Stimulated activated CD8-positive, alpha-beta memory T cell treated with anti-CD3 and anti-CD28 coated beads, Interleukin-4, amount 100 ng/mL, for 4 hours (primary cell): ENCODE measurements at regions not wholly inside any gene's neighbourhood (a gene's known extent, or its start where the extent isn't known, plus 50 kb on each side); places are given as distances from the start of the nearest gene placed in this dataset.

Source experiments
- DNase-seq, 2 donors: peaks; one replicate each; pipeline ENCODE4 v3.0.0-alpha.2; 2020; ENCODE audit warnings: low read depth in 2 of 2, low spot score in 1 of 2

DNA sequence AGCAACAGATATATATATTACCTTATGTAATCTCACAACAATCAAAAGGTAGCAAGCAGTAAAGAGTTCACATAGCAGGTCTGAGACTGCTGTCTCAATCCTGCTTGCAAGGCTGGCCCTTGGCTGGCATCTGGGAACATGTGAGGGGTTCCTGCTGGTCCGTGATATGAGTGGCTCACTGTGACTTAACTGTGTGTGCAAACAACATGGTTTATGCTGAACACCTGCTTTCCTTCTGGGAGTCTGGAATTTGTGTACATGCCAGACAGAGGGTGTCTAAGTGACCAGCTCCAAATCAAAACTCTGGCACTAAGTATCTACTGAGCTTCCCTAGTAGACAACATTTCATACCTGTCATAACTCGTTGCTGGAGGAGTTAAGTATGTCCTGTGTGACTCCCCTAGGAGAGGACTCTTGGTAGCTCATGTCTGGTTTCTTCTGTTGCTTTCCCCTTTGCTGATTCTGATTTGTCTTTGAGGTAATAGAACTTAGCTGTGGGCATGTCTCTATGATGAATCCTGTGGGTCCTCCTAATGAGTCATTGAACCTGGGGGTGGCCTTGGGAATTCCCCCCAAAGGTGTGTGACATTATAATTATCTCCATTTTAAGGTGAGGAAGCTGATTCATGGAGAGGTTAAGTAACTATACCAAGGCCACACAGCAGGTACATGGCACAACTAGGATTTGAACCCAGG is 131.6 kb upstream of the NEDD9 start:
- peak; percentile 45 to 54 for DNase-seq

DNA sequence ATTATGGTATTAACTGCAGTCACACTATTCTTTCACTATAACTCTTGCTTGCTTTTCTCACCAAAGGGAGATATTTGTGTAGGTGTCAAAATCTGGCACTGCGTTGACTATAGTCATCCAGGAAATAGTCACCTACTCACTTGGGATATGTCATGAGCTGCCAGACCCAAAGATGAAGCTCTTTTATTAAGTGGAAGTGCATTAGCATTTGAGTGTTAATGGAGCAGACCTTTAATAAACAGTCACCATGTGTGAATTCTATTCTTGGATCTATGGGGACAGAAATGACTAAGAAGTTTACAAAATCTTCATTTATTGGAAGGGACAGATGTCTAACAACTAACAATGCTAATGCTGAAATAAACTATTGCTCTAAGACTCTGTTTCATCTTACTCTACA is 130.1 kb upstream of the NEDD9 start:
- no peak for DNase-seq

DNA sequence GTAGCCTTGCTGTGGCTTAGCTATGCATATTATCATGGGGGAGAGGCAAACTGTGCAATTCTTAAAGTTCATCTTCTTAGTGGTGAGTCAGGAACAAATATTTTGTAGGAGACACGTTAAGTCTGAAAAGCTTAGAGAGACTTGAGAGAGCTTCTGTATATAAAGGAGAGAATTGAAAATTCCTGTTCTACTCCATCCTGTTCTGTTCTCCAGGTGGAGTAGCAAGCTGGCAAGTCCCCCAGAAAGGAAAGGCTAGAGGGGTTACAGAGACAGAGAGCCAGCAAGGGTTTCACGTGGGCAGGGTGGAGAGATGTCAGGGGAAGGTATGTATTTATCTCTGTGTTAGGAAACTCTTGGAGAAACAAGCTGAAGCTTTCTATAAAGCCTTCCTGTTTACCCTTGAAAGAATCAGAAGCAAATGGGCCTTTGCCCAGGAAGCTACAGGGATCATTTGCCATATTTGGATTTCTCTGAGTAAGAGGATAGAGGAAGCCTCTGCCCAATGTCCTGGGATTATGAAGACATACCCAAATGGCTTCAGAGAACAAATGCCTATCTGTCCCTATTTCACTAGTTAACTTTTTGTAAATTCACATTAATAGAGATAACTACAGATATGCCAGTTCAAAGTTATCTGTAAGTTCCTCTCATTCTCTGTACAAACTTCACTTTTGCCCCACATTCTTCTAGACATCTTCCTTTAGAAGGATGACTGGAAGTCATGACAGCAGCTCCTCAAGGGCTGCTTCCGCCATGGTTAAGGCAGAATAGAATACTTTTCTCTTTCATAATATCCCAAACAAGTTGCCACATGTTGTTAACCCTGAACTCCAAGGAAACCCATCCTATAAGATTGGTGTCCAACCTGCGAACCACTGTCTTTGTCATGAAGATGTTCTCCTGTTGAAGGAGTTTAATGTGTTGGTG is 126.7 kb upstream of the NEDD9 start:
- no peak for DNase-seq

DNA sequence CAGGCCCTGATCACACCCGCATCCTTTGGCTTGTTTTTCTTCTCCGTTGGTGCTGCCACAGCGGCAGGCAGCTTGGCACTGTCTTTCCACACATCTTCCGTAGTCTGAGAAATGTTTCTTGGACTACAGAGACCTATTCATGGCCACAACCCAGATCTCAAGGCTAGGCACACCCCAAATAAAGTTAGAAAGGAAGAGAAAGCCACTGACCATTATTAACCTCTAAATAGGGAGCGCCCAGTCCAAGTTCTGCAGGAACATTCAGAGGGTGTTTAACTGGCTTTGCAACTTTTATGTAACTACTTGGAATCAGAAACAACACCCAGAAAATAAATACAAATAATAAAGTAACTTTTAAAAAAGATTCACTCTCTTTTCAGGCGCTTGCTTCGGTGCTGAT is 124.8 kb upstream of the NEDD9 start:
- no peak for DNase-seq

DNA sequence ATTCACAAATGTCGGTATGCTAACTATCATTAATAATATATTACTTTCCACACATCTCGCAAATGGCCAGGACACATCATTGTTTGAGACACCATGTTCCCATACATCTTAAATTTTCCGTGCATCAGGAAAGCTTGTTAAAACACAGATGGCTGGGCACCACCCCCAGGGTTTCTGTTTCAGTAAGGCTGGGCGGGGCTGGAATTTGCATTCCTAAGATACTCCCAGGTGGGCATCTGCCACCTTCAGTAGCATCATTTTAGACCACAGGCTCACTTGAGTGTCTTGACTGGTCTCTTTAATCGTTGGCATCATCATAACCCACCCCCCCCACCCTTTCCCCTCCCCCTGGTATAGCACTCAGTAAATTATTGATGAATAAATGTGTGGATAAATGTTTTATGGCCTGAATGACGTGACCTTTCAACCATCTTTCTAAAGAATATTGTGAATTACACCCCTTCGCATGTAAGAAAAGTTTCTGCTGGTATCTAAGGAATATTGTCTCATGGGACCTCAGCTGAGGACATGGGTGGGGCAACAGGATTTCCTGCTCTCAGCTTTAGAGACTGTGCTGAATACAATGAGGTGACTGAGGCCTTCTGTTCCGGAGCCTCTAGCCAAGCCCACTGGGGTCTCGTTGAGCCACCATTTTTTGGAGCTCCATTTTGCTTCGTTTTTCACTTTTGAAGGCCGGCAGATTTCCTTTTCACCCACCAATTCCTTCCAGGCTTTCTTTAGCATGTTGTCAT is 124.1 kb upstream of the NEDD9 start:
- DNase-seq = no peak

DNA sequence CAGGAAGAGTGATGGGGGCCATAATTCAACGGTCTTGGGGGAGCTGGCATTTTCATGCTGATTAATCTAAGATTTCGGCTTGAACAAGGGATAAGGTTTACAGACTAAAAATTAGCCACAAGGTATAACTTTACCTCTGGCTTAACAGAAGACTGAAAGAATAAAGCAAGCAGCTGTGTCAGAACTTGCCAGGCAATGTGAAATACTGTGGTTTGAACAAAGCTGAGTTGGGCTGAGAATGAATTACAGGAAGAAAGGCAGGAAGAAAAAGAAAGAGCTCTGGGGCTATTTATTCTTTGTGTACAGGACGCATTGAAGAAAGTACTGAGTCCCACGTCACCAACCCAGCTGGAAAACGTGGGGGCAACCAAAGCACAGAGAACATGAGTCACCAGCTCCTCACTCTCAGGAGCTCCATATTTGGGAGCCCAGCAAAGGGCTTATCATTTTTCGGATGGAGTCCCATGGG is 121.5 kb upstream of the NEDD9 start:
- DNase-seq = peak; percentile 43 to 49

DNA sequence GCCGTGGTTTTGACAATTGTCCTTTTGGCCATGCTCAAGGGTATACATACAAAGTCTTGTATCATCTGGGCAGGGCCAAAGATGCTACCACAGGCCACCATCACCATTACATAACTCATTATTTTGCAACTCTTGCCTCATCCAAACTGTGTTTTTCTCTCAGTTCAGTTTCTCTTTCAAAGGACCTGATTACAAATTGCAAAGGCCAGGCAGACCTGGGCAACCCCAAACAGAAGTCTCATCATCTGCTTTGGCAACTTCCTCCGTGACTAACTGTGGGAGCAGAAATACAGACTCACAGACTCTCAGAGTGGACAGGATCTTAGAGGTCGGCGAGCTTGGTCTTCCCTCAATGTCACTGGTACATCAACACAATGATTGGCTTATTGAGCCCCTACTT is 117.8 kb upstream of the NEDD9 start:
- DNase-seq = no peak

DNA sequence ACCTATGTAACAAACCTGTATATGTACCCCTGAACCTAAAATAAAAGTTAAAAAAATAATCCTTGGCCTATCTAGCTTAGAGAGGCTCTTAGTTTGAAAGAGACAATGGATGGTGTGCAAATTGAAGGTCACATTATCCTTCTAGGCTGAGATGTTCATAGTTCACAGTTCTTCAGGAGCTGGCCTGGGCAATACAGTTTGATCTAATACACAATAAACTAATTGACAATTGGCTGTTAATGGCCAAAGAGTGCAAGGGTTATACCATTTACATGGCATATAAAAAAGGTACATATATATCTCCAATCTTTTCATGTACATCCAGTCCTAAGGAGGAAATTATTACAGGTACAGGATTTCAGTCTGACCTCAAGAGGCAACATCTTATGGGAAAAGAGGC is 117.4 kb upstream of the NEDD9 start:
- DNase-seq = no peak

DNA sequence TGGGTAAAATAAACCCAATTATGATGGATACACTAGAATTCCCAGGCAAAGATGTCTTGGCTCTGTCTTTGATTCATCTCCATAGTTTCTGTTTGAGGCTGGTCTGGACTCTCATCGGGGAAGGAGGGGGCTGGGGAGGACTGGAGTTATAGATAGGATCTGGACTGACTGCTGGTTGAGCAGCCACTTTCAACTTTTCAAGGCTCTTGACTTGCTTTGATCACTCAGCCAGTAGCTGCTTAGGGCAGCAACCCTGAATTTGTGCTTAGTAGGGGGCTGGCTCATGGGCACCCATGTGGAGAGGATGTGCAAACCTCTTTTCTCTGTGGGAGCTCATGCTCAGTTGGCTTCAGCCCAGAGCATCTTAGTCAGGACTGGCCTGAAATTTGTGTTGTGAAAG is 114.0 kb upstream of the NEDD9 start:
- DNase-seq = no peak

DNA sequence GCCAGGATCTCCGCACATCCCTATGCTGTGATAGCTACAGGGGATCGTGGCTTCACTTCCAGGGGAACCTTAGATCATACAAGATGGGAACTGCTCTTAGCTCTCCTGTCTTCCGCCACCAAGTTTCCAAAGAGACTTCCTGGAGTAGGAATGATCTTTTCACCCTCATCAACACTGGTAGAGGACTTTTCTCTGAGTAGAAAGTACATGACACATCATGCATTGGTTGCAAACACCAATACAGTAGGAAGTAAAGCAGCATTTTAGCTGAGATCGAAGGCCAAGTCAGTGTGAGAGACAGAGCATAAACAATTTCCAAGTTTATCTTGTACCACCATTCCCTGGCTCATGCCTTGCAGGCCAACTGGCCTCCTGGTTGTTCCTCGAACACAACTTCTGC is 113.1 kb upstream of the NEDD9 start:
- no peak for DNase-seq

DNA sequence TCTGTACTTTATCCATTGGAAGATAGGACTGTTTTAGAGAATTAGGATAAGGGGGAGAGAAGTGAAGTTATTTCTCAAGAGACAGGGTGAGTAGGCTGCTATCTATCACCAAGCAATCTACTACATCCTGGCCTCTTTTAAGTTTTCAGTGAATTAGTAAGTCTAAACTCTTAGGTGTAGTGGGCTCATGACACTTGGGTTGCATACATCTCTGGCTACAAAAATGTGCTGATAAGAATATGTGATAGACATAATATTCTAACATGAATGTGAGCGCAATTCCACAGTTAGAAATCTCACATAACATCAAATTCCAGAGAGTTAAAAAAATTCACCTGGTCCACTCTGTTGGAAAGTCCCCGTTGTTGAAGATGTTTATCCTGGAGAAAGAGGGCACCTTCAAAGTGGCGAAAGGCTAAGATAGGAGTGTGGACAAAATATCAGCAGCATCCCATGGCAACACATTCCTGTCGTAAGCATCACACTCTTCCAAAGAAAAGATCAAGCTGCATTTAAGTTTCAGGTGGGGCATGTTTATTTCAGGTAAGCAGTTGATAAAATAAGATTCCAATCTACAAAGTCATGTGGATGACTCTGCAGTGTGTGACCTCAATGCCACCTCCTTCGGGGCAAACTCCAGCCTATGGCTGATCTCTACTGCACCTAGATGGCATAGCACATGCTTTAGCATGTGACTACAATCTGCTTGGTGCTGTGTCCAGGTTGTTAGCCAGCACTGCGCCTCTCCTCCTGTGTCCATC is 111.7 kb upstream of the NEDD9 start:
- DNase-seq = no peak

DNA sequence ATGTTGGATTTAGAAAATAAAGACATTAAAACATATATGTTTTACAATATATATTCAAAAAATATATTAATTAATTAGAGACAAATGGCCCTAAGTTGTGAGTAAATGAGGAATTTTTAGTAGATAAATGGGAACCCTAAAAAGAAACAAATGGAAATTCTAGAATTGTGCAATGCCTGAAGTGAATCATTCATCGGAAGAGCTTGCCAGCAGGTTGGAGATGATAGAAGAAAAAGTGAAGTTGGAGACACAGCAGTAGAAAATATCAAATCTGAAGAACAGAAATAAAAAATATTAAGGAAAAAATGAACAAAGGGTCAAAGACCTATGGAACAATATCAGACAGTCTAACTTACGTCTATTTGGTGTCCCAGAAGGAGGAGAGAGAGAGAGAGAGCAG is 109.4 kb upstream of the NEDD9 start:
- no peak for DNase-seq

DNA sequence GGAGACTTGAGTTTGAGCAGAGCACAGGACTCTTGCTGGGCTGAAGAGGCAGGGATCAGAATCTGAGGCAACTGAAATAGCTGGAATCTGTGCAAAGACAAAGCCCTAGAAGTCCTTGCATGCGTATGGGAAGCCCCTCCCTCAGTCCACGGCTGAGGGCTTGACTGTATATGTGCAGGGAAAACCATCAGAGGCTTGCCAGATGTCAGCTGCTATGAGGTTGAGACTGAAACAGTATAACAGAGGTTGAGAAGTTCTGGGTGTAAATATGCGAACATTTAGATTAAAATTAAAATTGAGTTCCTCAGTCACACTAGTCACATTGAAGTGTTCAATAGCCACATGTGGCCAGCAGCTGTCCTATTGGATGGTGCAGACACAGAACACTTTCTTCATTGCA is 108.8 kb upstream of the NEDD9 start:
- no peak for DNase-seq

DNA sequence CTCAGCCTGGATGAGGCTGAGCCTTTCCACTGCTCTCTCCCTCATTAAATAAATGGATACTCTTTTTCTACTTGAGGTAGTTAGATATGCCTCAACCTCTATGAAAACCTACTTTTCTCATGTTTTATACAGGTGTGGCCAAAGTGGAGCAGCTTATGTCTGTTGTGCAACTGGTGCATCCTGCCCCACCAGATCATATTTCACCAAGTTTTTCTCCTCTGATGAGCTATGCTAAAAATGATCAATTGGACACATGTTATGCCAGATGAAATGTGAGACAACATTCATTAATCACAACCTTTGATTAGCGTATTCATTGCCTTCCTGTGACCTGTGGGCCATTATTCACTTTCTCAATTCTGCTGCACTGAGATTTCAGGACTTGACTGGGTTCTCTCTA is 106.9 kb upstream of the NEDD9 start:
- DNase-seq = no peak

DNA sequence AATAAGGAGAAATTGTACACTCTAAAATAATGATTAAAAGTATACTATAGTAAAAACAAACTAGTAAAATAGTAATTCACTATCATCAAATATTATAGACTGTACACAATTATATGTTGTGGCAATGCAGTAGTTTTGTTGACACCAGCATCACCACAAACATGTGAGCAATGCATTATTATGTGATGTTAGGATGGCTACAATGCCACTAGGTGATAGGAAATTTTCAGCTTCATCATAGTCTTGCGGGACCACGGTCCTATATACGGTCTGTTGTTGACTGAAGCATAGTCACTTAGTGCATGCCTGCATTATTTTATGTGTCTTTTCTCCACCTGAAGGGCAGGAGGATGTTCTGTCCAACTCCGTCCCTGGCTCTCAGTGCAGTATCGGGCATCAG is 104.8 kb upstream of the NEDD9 start:
- DNase-seq = no peak

DNA sequence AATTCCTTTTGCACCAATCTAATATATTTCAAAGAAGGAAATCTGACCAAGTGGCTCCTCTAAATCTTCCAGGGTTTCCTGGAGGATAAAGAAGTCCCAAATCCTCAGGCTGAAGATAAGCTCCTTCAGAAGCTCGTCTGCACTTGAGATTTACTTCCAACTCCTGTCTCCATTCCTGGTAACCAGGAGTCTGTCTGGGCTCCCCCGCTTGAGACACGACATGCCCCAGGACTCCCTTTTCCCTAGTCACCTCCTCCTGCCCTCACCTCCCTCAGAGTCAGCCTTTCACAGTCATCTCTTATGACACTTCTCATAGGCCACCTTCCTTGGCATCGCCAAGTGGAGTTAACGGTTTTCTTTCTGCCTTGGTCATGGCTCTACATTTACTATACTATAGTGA is 103.4 kb upstream of the NEDD9 start:
- DNase-seq = no peak

DNA sequence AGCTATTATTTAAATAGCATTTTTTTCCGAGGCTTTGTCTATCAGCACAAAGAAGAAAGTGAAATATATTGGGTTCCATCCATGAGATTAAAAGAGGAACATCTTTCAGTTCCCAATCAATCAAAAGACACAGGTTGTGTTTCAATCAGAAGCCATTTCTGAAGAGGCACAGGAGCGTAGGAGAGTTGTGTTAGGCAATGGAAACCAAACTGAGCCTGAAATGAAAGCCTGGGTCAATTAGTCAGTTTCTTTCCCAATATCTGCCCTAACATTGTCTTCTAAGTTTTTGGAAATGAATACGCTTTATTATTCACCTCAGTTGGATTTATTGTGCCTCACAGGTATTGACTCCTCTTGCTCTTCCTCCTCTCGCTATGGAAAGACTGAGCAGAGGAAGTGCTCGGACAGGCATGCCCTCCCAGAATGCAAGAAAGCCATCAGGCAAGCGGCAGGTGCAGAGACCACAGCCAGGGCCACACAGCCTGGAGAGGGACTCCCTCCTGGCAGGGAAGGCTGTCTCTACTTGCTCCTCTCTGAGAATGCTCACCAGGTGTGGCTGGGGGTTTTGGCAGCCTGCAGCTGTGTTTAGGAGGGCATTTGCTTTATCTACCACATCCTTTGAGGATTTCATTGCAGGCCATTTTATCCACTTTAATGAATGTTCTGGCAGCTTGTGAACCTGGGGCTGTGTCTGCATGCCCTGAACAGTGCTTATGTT is 100.8 kb upstream of the NEDD9 start:
- DNase-seq = no peak

DNA sequence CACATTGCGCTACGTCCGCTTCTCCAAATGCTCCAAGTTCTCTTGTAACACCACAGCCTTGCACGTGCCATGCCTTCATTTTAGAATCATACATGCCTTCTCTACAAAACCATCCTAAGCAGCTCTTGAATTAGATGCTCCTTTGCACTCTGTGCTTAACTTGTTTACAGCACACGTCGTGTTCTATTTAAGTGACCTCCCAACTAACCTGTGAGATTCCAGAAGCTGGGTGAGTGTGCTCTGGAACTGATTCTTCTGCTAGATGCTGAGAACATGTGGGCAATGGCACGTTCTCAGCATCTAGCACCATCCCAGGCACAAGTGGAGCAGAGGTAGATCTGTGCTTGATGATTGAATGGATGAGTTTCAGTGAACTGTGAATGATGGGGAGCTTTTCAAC is 100.0 kb upstream of the NEDD9 start:
- no peak for DNase-seq

DNA sequence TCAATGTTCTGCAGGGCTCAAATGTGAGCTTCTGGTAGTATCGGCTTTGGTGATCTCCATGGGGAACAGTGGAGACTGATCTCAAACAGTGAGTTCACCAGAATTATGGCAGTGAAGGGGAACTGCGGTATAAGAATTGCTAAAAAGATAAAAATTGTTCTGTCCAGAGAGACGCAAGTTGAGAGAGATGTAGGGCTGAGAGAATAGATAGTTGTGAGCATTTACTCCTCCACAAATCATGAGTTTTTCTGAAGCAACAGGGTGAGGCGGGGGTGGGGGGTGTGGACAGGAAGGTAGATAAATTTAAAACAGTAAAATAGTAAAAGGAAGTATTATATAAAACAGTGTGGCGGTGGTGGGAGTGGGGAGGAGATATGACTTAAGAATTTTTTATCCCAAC is 98.6 kb upstream of the NEDD9 start:
- DNase-seq = no peak

DNA sequence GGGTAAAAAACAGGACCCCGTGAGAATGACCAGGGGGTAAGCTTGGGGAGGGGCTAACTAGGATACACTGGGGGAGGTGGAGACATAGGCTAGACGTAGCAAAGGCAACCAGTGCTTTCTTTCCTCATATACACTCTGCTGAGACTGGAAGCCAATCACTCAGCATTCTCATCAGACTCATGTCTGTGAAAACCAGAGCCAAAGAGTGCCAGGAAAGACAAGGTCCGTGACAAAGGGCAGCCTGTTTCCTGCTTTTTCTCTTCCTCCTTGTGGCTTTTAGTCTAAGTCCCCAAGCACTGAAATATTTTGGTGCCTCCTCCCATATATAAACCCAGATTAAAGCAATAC is 97.9 kb upstream of the NEDD9 start:
- DNase-seq = no peak
